CD4-positive, CD25-positive, alpha-beta regulatory T cell (primary cell): ENCODE measurements at regions not wholly inside any gene's neighbourhood (a gene's known extent, or its start where the extent isn't known, plus 50 kb on each side); places are given as distances from the start of the nearest gene placed in this dataset.

ENCODE experiments used
- ATAC-seq, 2 donors: fragments of 150-1000 bp; cut with Tn5 transposase; one replicate each; pipeline ENCODE4 v1.10.0; 2021; ENCODE audit warnings: low read depth in 2 of 2, moderate number of reproducible peaks in 2 of 2, moderate library complexity in 1 of 2
- DNase-seq, 3 donors: peaks; one replicate each; pipeline versions ENCODE4 v3.0.0 to v3.0.0-alpha.2; 2012 to 2022; ENCODE audit warnings: mixed read lengths in 1 of 3
- H3K27ac ChIP-seq: one replicate; pipeline ENCODE4 v1.7.0; 2013; ENCODE audit warnings: mild to moderate bottlenecking, low read length; ENCODE audit not compliant: insufficient read depth, poor library complexity, severe bottlenecking
- H3K27me3 ChIP-seq: one replicate; pipeline ENCODE4 v1.7.0; 2013; ENCODE audit warnings: low read length; ENCODE audit not compliant: control insufficient read depth, insufficient read depth
- H3K36me3 ChIP-seq: one replicate; pipeline ENCODE4 v1.7.0; 2013; ENCODE audit warnings: mild to moderate bottlenecking, low read length, moderate library complexity; ENCODE audit not compliant: control insufficient read depth, insufficient read depth
- H3K4me1 ChIP-seq: 2 replicates; pipeline ENCODE4 v1.7.0; 2013; ENCODE audit warnings: mild to moderate bottlenecking, low read length; ENCODE audit not compliant: insufficient read depth, control insufficient read depth, poor library complexity, severe bottlenecking
- H3K4me3 ChIP-seq: one replicate; pipeline ENCODE4 v1.7.0; 2013; ENCODE audit warnings: low read depth, mild to moderate bottlenecking, low read length, moderate library complexity
- H3K9me3 ChIP-seq, 2 experiments: 1 replicate in 1 of 2; 2 replicates in 1 of 2; pipeline ENCODE4 v1.7.0; 2013; ENCODE audit warnings: low read length in 2 of 2, mild to moderate bottlenecking in 1 of 2, moderate library complexity in 1 of 2; ENCODE audit not compliant: control insufficient read depth in 2 of 2
- H3K27ac Mint-ChIP-seq, 3 donors: one replicate each; pipeline ENCODE4 v1.8.0; 2020 to 2022; ENCODE audit warnings: mild to moderate bottlenecking in 3 of 3, mixed read lengths in 3 of 3, moderate library complexity in 2 of 3
- H3K27me3 Mint-ChIP-seq: one replicate; pipeline ENCODE4 v1.8.0; 2022; ENCODE audit warnings: mild to moderate bottlenecking, mixed read lengths
- H3K36me3 Mint-ChIP-seq: one replicate; pipeline ENCODE4 v1.8.0; 2020; ENCODE audit warnings: mixed read lengths
- H3K4me1 Mint-ChIP-seq, 4 donors: one replicate each; pipeline ENCODE4 v1.8.0; 2020 to 2022; ENCODE audit warnings: mixed read lengths in 4 of 4, mild to moderate bottlenecking in 1 of 4
- H3K4me3 Mint-ChIP-seq, 4 donors: one replicate each; pipeline ENCODE4 v1.8.0; 2020 to 2022; ENCODE audit warnings: mild to moderate bottlenecking in 4 of 4, mixed read lengths in 4 of 4, moderate library complexity in 3 of 4
- H3K9me3 Mint-ChIP-seq, 7 donors: one replicate each; pipeline ENCODE4 v1.8.0; 2020 to 2022; ENCODE audit warnings: mixed read lengths in 7 of 7, mild to moderate bottlenecking in 3 of 7, moderate library complexity in 2 of 7

DNA sequence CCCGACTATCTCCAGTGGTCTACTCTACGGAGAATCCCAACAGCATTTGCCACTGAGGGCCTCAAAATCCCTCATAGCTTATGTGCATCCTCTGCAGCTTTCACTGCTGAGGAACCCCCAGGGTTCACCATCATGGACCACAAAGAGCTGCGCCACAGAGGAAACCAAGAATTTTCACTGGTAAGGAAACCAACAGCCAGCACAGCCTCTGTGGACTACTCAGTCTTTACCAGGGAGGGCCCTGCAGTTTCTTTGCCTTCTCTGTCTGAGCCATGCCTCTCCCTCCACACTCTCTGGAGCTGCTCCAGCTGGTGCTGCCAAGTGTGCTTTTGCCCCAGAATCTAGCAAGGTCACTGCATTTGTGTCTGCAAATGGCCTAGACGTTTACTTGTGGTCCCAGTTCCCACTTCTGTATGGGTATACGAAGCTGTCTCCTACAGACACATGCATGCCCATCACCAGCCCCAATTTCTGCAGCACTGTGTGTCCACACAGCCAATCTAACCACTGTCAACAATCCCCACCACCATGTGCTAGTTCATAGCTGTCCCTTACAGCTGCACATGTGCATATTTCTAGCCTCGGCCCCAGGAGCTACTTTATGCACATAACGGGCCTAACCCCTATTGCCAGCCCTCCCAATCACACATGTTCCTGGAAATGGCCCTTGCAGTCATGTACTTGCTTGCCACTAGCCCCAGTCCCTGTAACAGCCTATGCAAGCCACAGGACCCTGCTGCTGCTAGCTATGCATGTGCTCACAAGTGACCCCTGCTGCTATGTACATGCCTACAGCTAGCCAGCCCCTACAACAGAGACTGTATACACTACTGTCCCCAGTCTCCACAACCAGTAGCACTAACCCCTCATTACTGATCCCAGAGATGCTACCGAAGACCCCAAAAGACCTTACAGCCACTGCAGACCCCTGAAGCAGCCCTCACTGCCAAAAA, 1437.4 kb downstream of the CDH11 start:
- Histone ChIP-seq H3K9me3 (peaks cover 3 to 12% of the 10 kb centered on the region in 2 experiments), H3K4me1 (no peaks in the 10 kb centered on the region), H3K4me3 (no peak overlapping the region), H3K27me3 (no peaks in the 10 kb centered on the region), H3K27ac (no peak overlapping the region), H3K36me3 (no peaks in the 10 kb centered on the region)
- H3K4me1 Mint-ChIP-seq: no peaks in the 10 kb centered on the region
- peaks cover 0 to 37% (median 12%) of the 10 kb centered on the region in 7 donors for H3K9me3 Mint-ChIP-seq
- H3K4me3 Mint-ChIP-seq: no peak overlapping the region
- DNase-seq (no peak), ATAC-seq (no peak)
- no peaks in the 10 kb centered on the region for H3K27me3 Mint-ChIP-seq
- H3K27ac Mint-ChIP-seq: no peak overlapping the region
- no peaks in the 10 kb centered on the region for H3K36me3 Mint-ChIP-seq

DNA sequence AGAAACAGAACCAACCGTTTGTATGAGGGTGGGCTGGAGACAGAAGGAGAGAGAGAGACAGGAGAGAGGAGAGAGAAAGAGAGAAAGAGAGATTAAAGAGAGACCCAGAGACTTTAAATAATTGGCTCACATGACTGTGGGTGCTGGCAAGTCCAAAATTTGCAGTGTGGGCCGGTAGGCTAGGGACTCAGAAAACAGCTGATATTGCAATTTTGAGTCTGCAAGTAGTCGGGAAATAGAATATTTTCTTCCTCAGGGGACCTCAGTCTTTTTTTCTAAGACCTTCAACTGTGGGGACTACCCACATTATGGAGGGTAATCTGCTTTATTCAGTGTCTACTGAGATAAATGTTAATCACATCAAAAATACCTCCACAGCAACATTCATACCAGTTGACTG, 1439.0 kb downstream of the CDH11 start:
- Histone ChIP-seq H3K4me3 (no peak overlapping the region), H3K36me3 (no peaks in the 10 kb centered on the region), H3K27ac (no peak overlapping the region), H3K4me1 (no peaks in the 10 kb centered on the region), H3K27me3 (no peaks in the 10 kb centered on the region), H3K9me3 (peaks cover 3 to 12% of the 10 kb centered on the region in 2 experiments)
- no peaks in the 10 kb centered on the region for H3K27me3 Mint-ChIP-seq
- DNase-seq (no peak), ATAC-seq (no peak)
- H3K9me3 Mint-ChIP-seq: peaks cover 0 to 33% (median 6%) of the 10 kb centered on the region in 7 donors
- no peaks in the 10 kb centered on the region for H3K36me3 Mint-ChIP-seq
- H3K4me3 Mint-ChIP-seq: no peak overlapping the region
- H3K27ac Mint-ChIP-seq: no peak overlapping the region
- H3K4me1 Mint-ChIP-seq: no peaks in the 10 kb centered on the region

DNA sequence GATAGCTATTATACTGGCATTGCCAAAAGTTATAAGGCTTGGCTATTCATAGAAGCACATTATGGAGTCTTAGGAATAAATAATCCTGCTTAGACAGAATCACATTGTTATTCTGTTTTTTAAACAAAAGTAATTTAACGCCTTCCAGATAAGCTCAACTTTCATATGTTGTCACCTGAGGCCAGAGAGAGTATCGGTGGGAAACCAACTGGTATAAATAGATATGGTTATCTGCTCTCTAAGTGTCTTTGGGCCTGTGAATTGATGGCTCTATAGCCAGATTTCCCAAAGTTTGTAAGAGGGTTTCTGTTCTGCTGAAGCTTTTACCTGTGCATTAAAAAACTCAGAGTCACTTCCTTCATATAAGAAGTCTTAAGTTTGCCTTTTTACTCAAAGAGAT, 1449.4 kb downstream of the CDH11 start:
- H3K9me3 Mint-ChIP-seq: peaks cover 0 to 48% (median 8%) of the 10 kb centered on the region in 7 donors
- no peaks in the 10 kb centered on the region for H3K36me3 Mint-ChIP-seq
- ATAC-seq (no peak), DNase-seq (no peak)
- no peak overlapping the region for H3K27ac ChIP-seq
- H3K4me1 Mint-ChIP-seq: no peaks in the 10 kb centered on the region
- no peaks in the 10 kb centered on the region for H3K27me3 ChIP-seq
- no peak overlapping the region for H3K4me3 ChIP-seq
- no peak overlapping the region for H3K27ac Mint-ChIP-seq
- no peaks in the 10 kb centered on the region for H3K36me3 ChIP-seq
- H3K4me3 Mint-ChIP-seq: no peak overlapping the region
- peaks cover 4 to 6% of the 10 kb centered on the region in 2 experiments for H3K9me3 ChIP-seq
- no peaks in the 10 kb centered on the region for H3K4me1 ChIP-seq
- H3K27me3 Mint-ChIP-seq: no peaks in the 10 kb centered on the region

DNA sequence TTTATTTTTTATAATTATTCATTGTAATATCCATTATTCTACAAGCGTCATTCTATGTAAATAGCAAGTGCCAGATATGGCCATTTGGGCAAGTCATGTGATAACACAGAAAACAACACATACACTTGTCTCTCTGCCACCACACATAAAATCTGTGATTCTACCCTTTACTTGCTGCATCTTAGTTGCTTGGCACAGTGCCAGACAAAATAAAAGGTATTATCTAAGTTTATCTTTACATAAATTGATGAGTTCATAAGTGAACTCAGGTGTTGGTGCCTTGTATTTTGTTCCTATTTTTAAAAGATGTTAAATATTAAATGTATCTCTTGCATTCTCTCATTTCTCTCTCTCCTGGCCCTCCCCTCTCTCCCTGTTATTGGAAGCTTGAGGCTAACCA, 1458.7 kb downstream of the CDH11 start:
- Mint-ChIP-seq H3K27me3 (no peaks in the 10 kb centered on the region), H3K4me3 (no peak overlapping the region), H3K36me3 (no peaks in the 10 kb centered on the region), H3K4me1 (no peaks in the 10 kb centered on the region), H3K9me3 (peaks cover 0 to 16% (median 9%) of the 10 kb centered on the region in 7 donors), H3K27ac (no peak overlapping the region)
- Histone ChIP-seq H3K27me3 (no peaks in the 10 kb centered on the region), H3K36me3 (no peaks in the 10 kb centered on the region), H3K4me3 (no peak overlapping the region), H3K27ac (no peak overlapping the region), H3K4me1 (no peaks in the 10 kb centered on the region), H3K9me3 (peaks cover 1 to 3% of the 10 kb centered on the region in 2 experiments)
- ATAC-seq (no peak), DNase-seq (no peak)

DNA sequence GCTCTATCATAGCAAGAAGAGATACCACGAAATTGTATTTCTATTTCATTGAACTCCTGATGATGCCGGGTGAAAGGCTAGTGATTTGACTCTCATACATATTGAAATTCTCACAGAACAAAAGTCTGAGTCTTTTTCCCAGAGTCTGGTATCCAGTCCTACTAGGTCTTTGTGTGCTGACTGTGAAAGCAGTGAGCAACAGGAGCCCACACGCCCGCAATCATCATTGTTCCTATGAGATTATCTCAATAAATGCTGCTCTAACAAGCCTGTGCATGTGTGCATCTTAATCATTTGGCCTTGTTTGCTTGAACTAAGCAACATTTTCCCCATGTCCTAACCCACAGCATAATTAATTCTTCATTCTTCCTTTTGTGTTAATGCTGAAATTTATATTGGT, 1466.0 kb downstream of the CDH11 start:
- Mint-ChIP-seq H3K27ac (peak overlapping the region in 1 of 3 donors; percentile 49), H3K4me1 (no peaks in the 10 kb centered on the region), H3K36me3 (no peaks in the 10 kb centered on the region), H3K9me3 (peaks cover 0 to 26% (median 8%) of the 10 kb centered on the region in 7 donors), H3K4me3 (no peak overlapping the region), H3K27me3 (no peaks in the 10 kb centered on the region)
- Histone ChIP-seq H3K36me3 (no peaks in the 10 kb centered on the region), H3K27me3 (no peaks in the 10 kb centered on the region), H3K9me3 (peaks cover 3 to 6% of the 10 kb centered on the region in 2 experiments), H3K4me3 (no peak overlapping the region), H3K27ac (no peak overlapping the region), H3K4me1 (no peaks in the 10 kb centered on the region)
- no peak for ATAC-seq
- DNase-seq: no peak

DNA sequence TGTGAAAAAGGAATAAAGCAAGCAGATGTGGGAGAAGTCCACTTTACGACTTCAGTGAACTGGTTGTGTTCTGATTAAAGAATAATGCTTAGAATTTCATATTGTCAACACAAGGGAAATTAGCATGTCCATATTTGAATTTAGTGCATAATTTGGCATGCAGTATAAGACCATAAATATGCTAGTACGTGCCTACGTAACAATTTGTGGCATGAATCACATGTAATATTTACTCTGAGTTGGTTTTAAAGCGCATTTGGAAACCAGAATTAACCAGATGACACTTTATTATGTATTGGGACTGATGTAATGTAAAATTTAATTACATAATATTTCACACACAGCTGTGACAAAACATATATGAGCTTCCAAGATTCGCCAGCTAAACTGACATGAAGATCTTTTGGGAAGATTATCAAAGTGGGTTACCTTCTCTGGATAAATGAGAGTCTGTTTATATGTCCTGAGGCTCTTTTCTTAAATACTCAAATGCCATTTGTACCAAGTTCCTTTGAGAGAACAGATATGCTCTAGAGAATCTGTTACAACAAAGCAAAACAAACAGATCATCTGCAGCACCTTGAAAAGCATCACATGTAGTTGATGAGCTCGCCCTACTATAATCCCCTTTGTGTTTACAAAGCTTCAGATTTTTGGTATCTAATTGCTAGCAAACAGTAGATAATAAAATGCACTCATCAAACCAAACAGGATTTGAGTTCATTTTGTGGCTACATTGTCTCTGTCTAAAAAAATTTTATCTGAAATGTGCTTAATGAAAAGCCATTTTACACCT, 1468.6 kb downstream of the CDH11 start:
- DNase-seq: no peak
- Mint-ChIP-seq H3K9me3 (peaks cover 2 to 27% (median 9%) of the 10 kb centered on the region in 7 donors), H3K27ac (no peak overlapping the region), H3K4me3 (no peak overlapping the region), H3K36me3 (no peaks in the 10 kb centered on the region), H3K27me3 (no peaks in the 10 kb centered on the region), H3K4me1 (no peaks in the 10 kb centered on the region)
- H3K27me3 ChIP-seq: no peaks in the 10 kb centered on the region
- H3K36me3 ChIP-seq: no peaks in the 10 kb centered on the region
- peaks cover under 1 to 6% of the 10 kb centered on the region in 2 experiments for H3K9me3 ChIP-seq
- H3K4me1 ChIP-seq: no peaks in the 10 kb centered on the region
- H3K4me3 ChIP-seq: no peak overlapping the region
- no peak overlapping the region for H3K27ac ChIP-seq
- ATAC-seq: no peak

DNA sequence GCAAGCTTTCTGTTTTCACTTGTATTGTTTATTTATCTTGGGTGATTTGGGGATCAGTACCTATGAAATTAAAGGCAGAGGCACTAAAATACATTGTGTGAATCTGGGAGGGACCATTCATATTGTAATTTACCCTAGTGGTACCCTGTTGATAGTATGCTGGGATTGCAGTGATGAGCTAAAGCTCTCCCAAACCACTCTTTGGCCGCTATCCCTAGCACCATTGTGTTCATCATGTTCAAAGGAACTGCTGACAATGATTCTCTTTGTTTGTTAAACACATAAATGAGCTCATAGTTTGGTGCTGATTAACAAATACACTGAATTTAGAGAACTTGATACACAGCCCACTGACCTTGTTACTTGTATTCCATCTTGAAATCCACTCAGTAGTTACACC, 1469.8 kb downstream of the CDH11 start:
- Histone ChIP-seq H3K4me1 (no peaks in the 10 kb centered on the region), H3K27ac (no peak overlapping the region), H3K4me3 (no peak overlapping the region), H3K9me3 (peaks cover 0 to 6% of the 10 kb centered on the region in 2 experiments), H3K36me3 (no peaks in the 10 kb centered on the region), H3K27me3 (no peaks in the 10 kb centered on the region)
- ATAC-seq (no peak), DNase-seq (no peak)
- no peaks in the 10 kb centered on the region for H3K4me1 Mint-ChIP-seq
- peaks cover 2 to 35% (median 12%) of the 10 kb centered on the region in 7 donors for H3K9me3 Mint-ChIP-seq
- H3K27ac Mint-ChIP-seq: no peak overlapping the region
- H3K27me3 Mint-ChIP-seq: no peaks in the 10 kb centered on the region
- no peaks in the 10 kb centered on the region for H3K36me3 Mint-ChIP-seq
- no peak overlapping the region for H3K4me3 Mint-ChIP-seq
